ENCODE measurements at regions not wholly inside any gene's neighbourhood (a gene's known extent, or its start where the extent isn't known, plus 50 kb on each side); places are given as distances from the start of the nearest gene placed in this dataset.
"Not testable (repeated sequence)": the region's sequence is repeated elsewhere in the genome, so short reads cannot be mapped to it uniquely, and the experiment has no call there.

GRCh38 chr20:55322745-55323144 is 682.6 kb downstream of the CBLN4 start:
- no peak for DNase-seq
- H3K27ac ChIP-seq = no peak overlapping the region
- 77 to 88% (median 81%) methylated on average over 2 of the region's 2 CpGs for WGBS, 3 donors
- intact Hi-C loops (cut with DNase I) = no loop called here
- TF ChIP-seq, protein P1, sequence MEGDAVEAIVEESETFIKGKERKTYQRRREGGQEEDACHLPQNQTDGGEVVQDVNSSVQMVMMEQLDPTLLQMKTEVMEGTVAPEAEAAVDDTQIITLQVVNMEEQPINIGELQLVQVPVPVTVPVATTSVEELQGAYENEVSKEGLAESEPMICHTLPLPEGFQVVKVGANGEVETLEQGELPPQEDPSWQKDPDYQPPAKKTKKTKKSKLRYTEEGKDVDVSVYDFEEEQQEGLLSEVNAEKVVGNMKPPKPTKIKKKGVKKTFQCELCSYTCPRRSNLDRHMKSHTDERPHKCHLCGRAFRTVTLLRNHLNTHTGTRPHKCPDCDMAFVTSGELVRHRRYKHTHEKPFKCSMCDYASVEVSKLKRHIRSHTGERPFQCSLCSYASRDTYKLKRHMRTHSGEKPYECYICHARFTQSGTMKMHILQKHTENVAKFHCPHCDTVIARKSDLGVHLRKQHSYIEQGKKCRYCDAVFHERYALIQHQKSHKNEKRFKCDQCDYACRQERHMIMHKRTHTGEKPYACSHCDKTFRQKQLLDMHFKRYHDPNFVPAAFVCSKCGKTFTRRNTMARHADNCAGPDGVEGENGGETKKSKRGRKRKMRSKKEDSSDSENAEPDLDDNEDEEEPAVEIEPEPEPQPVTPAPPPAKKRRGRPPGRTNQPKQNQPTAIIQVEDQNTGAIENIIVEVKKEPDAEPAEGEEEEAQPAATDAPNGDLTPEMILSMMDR (IDR thresholded peaks at IDR 0.05) = no peak
- TF ChIP-seq EP300 (IDR thresholded peaks at IDR 0.05) = no peak
- no peak for TF ChIP-seq POLR2A (IDR thresholded peaks at IDR 0.05)
- H3K27me3 ChIP-seq = no peaks in the 10 kb centered on the region
- no peaks in the 10 kb centered on the region for H3K36me3 ChIP-seq
- no peak overlapping the region for H3K4me3 ChIP-seq
- no peaks in the 10 kb centered on the region for H3K9me3 ChIP-seq
- peaks cover 4% of the 10 kb centered on the region for H3K4me1 ChIP-seq (ENCODE audit: insufficient read depth)

- H3K36me3 ChIP-seq = no peaks in the 10 kb centered on the region
- no peak overlapping the region for H3K4me3 ChIP-seq
- H3K4me1 ChIP-seq (ENCODE audit: insufficient read depth) = no peaks in the 10 kb centered on the region
- no peaks in the 10 kb centered on the region for H3K27me3 ChIP-seq
- 38 to 48% (median 42%) methylated on average over 1 of the region's 1 CpG for WGBS, 3 donors
- H3K27ac ChIP-seq = no peak overlapping the region
- TF ChIP-seq, protein P1 (IDR thresholded peaks at IDR 0.05) = no peak
- no peak for TF ChIP-seq EP300 (IDR thresholded peaks at IDR 0.05)
- TF ChIP-seq POLR2A (IDR thresholded peaks at IDR 0.05) = no peak
- no peak for DNase-seq
- no peaks in the 10 kb centered on the region for H3K9me3 ChIP-seq
- intact Hi-C loops (cut with DNase I) = no loop called here
Observed at GRCh38 chr20:55316753-55317152, 688.6 kb downstream of the CBLN4 start.

DNA sequence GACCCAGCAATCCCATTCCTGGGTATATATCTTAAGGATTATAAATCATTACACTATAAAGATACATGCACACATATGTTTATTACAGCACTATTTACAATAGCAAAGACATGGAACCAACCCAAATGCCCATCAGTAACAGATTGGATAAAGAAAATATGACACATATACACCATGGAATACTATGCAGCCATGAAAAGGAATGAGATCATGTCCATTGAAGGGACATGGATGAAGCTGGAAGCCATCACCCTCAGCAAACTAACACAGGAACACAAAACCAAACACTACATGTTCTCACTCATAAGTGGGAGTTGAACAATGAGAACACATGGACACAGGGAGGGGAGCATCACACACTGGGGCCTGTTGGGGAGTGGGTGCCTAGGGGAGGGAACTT is 694.5 kb downstream of the CBLN4 start:
- H3K27me3 ChIP-seq; H3K36me3 ChIP-seq; DNase-seq; H3K27ac ChIP-seq; H3K4me3 ChIP-seq; H3K4me1 ChIP-seq (ENCODE audit: insufficient read depth); H3K9me3 ChIP-seq; intact Hi-C loops (cut with DNase I): not testable (repeated sequence)

- no peak for TF ChIP-seq EP300 (IDR thresholded peaks at IDR 0.05)
- TF ChIP-seq POLR2A (IDR thresholded peaks at IDR 0.05) = no peak
- TF ChIP-seq, protein P1 (IDR thresholded peaks at IDR 0.05) = no peak
- no peaks in the 10 kb centered on the region for H3K9me3 ChIP-seq
- no peak for DNase-seq
- no peak overlapping the region for H3K27ac ChIP-seq
- no peaks in the 10 kb centered on the region for H3K27me3 ChIP-seq
- no peaks in the 10 kb centered on the region for H3K36me3 ChIP-seq
- 85 to 88% (median 88%) methylated on average over 1 of the region's 1 CpG for WGBS, 3 donors
- H3K4me1 ChIP-seq (ENCODE audit: insufficient read depth) = no peaks in the 10 kb centered on the region
- no peak overlapping the region for H3K4me3 ChIP-seq
- intact Hi-C loops (cut with DNase I) = no loop called here
Observed at GRCh38 chr20:55291261-55291660, 714.1 kb downstream of the CBLN4 start.

DNA sequence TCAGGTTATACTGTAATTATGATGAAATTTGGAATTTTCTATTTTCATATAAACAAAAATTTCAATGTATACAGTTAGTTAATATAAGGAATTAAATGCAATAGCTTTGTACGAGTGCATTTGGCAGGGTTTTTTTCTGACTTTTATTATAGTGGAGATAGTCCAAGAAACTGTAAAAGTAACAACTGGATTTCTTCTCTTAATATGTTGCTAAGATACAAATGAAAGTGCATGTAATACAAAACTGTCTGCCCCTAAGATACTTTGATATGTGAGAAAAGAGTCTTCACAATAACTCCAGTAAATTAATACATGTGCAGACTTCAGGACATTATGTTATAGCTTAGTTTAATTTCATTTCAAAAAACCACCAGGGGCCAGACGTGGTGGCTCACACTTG is 721.4 kb downstream of the CBLN4 start:
- DNase-seq = no peak
- H3K9me3 ChIP-seq = no peaks in the 10 kb centered on the region
- TF ChIP-seq, protein P1 (IDR thresholded peaks at IDR 0.05) = no peak
- no peak overlapping the region for H3K4me3 ChIP-seq
- no peaks in the 10 kb centered on the region for H3K4me1 ChIP-seq (ENCODE audit: insufficient read depth)
- no peaks in the 10 kb centered on the region for H3K27me3 ChIP-seq
- 9 to 24% (median 18%) methylated on average over 2 of the region's 2 CpGs for WGBS, 3 donors
- no peak overlapping the region for H3K27ac ChIP-seq
- no peaks in the 10 kb centered on the region for H3K36me3 ChIP-seq
- intact Hi-C loops (cut with DNase I) = no loop called here
